Endodermal cell (in vitro differentiated cells): ENCODE measurements at regions not wholly inside any gene's neighbourhood (a gene's known extent, or its start where the extent isn't known, plus 50 kb on each side); places are given as distances from the start of the nearest gene placed in this dataset.

Source experiments
- DNase-seq: peaks from one replicate; pipeline ENCODE4 v3.0.0-alpha.2; 2017
- H3K27ac ChIP-seq: 2 replicates; pipeline ENCODE4 v1.5.1; 2013; ENCODE audit warnings: mild to moderate bottlenecking, low read depth, low read length, moderate library complexity
- H3K27me3 ChIP-seq: 2 replicates; pipeline ENCODE4 v1.6.1; 2013; ENCODE audit warnings: mild to moderate bottlenecking, low read length, moderate library complexity; ENCODE audit not compliant: insufficient read depth, control insufficient read depth, poor library complexity, severe bottlenecking
- H3K36me3 ChIP-seq: 2 replicates; pipeline ENCODE4 v1.7.0; 2013; ENCODE audit warnings: mild to moderate bottlenecking, low read length, moderate library complexity; ENCODE audit not compliant: control insufficient read depth, insufficient read depth
- H3K4me1 ChIP-seq: one replicate; pipeline ENCODE4 v1.7.0; 2013; ENCODE audit warnings: low read length; ENCODE audit not compliant: control insufficient read depth, insufficient read depth
- H3K4me3 ChIP-seq: 2 replicates; pipeline ENCODE4 v1.5.1; 2013; ENCODE audit warnings: mild to moderate bottlenecking, low read length, moderate library complexity
- H3K9ac ChIP-seq: 2 replicates; pipeline ENCODE4 v1.6.1; 2013; ENCODE audit warnings: mild to moderate bottlenecking, low read length, moderate library complexity; ENCODE audit not compliant: poor library complexity, severe bottlenecking; ENCODE audit errors: extremely low read depth
- H3K9me3 ChIP-seq: 2 replicates; pipeline ENCODE4 v1.6.1; 2013; ENCODE audit warnings: mild to moderate bottlenecking, low read length, moderate library complexity; ENCODE audit not compliant: control insufficient read depth
- H3K27ac Mint-ChIP-seq: 2 replicates; pipeline ENCODE4 v1.8.0; 2020; ENCODE audit warnings: mixed read lengths
- H3K27me3 Mint-ChIP-seq: 2 replicates; pipeline ENCODE4 v1.8.0; 2021; ENCODE audit warnings: mild to moderate bottlenecking, mixed read lengths; ENCODE audit not compliant: insufficient read depth
- H3K36me3 Mint-ChIP-seq: 2 replicates; pipeline ENCODE4 v1.8.0; 2020; ENCODE audit warnings: low read depth, mixed read lengths
- H3K4me1 Mint-ChIP-seq: 2 replicates; pipeline ENCODE4 v1.8.0; 2020; ENCODE audit warnings: mixed read lengths
- H3K4me3 Mint-ChIP-seq: 2 replicates; pipeline ENCODE4 v1.8.0; 2020; ENCODE audit warnings: mild to moderate bottlenecking, moderate library complexity, mixed read lengths
- H3K9me3 Mint-ChIP-seq: 2 replicates; pipeline ENCODE4 v1.8.0; 2020; ENCODE audit warnings: mild to moderate bottlenecking, mixed read lengths
- whole genome bisulfite sequencing, 2 experiments: methylation state at CpG; one replicate each; pipeline versions ENCODE4 v1.1.5 to v1.1.7; 2013; ENCODE audit warnings: missing lambda C conversion rate in 2 of 2, mixed read lengths in 1 of 2; ENCODE audit not compliant: insufficient coverage in 1 of 2, insufficient read length in 1 of 2; 5-methylcytosine and 5-hydroxymethylcytosine counted together
- TF ChIP-seq, protein P1 (sequence below): fragments of 200-600 bp; sonication (generic); conservative IDR thresholded peaks from 2 replicates; pipeline ENCODE4 v1.5.0; 2021; ENCODE audit warnings: antibody characterized with exemption, mild to moderate bottlenecking

DNA sequence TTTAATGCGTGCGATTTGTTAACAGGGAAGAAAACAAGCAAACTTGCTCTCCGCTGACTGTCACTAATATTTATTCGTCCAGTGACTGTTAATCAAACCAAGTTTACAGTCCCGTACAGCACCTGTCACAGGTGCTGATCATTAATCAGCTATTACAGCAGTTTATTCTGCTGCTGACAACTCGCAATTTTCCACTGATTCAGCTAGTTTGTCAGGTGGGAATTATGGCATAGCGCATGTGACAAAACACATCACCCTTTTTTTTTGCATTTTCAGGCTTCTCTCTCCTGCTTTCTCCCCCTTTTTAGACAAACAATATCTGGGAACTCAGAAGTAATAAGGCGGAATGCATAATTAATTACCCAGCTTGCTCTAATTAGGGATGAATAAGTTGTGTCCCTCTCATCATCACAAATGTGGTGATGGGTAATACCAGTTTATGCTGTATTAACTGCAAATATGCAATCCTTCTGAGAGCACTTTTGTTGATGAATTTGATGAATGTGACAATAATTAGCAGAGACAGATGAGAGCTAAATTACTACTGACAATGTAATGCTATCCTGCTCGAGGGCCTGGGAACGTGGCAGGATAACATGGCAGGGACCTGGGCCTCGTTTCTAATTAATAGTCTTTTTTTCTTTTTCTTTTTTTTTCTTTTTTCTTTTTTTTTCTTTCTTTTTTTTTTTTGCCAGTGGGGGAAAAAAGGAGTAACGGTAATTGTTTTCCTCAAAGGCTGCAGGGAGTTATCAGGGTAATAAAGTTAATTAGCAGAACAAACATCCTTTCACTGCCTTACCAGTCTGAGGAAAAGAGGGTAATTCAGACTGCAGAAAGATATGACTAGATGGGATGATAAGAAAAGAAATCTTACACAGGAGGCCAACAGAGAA, 150.3 kb upstream of the SOX2 start:
- peaks cover 6% of the 10 kb centered on the region for H3K27me3 Mint-ChIP-seq
- 73 to 93% methylated on average over 2 to 12 of the region's 12 CpGs for WGBS, 2 experiments
- H3K27ac Mint-ChIP-seq: no peak overlapping the region
- Histone ChIP-seq H3K4me3 (no peak overlapping the region), H3K9ac (no peak overlapping the region), H3K36me3 (no peaks in the 10 kb centered on the region), H3K4me1 (peaks cover 4% of the 10 kb centered on the region), H3K27ac (no peak overlapping the region), H3K9me3 (no peaks in the 10 kb centered on the region), H3K27me3 (peaks cover 35% of the 10 kb centered on the region)
- H3K4me3 Mint-ChIP-seq: no peak overlapping the region
- DNase-seq: no peak
- no peaks in the 10 kb centered on the region for H3K36me3 Mint-ChIP-seq
- peaks cover 27% of the 10 kb centered on the region for H3K4me1 Mint-ChIP-seq
- TF ChIP-seq, protein P1, sequence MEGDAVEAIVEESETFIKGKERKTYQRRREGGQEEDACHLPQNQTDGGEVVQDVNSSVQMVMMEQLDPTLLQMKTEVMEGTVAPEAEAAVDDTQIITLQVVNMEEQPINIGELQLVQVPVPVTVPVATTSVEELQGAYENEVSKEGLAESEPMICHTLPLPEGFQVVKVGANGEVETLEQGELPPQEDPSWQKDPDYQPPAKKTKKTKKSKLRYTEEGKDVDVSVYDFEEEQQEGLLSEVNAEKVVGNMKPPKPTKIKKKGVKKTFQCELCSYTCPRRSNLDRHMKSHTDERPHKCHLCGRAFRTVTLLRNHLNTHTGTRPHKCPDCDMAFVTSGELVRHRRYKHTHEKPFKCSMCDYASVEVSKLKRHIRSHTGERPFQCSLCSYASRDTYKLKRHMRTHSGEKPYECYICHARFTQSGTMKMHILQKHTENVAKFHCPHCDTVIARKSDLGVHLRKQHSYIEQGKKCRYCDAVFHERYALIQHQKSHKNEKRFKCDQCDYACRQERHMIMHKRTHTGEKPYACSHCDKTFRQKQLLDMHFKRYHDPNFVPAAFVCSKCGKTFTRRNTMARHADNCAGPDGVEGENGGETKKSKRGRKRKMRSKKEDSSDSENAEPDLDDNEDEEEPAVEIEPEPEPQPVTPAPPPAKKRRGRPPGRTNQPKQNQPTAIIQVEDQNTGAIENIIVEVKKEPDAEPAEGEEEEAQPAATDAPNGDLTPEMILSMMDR: no peak
- no peaks in the 10 kb centered on the region for H3K9me3 Mint-ChIP-seq

DNA sequence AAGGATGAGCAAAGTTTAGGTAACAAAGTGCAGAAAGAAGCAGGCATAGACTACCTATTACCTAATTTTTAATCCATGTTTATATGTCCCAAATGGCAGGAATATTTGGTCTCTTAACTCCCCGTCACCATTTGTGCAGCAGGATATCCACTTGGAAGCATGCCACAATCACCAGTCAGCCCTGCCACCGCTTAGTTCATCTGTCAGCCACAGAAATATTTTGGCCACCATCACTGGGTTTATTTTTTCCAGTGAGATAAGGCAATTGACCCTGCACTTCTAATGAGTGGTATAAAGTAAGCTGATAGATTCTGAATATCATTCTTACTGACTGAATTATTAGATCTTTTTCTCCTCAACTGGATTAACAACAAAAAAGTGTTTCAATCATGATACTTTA, 152.9 kb upstream of the SOX2 start:
- Mint-ChIP-seq H3K4me3 (no peak overlapping the region), H3K27me3 (peaks cover 6% of the 10 kb centered on the region), H3K27ac (no peak overlapping the region), H3K36me3 (no peaks in the 10 kb centered on the region), H3K4me1 (peaks cover 21% of the 10 kb centered on the region), H3K9me3 (no peaks in the 10 kb centered on the region)
- Histone ChIP-seq H3K4me3 (no peak overlapping the region), H3K36me3 (no peaks in the 10 kb centered on the region), H3K9me3 (no peaks in the 10 kb centered on the region), H3K4me1 (peaks cover 4% of the 10 kb centered on the region), H3K27me3 (peaks cover 26% of the 10 kb centered on the region), H3K27ac (no peak overlapping the region), H3K9ac (no peak overlapping the region)
- no peak for DNase-seq
- TF ChIP-seq, protein P1: no peak
- 88 to 96% methylated on average over 1 to 2 of the region's 2 CpGs for WGBS, 2 experiments

DNA sequence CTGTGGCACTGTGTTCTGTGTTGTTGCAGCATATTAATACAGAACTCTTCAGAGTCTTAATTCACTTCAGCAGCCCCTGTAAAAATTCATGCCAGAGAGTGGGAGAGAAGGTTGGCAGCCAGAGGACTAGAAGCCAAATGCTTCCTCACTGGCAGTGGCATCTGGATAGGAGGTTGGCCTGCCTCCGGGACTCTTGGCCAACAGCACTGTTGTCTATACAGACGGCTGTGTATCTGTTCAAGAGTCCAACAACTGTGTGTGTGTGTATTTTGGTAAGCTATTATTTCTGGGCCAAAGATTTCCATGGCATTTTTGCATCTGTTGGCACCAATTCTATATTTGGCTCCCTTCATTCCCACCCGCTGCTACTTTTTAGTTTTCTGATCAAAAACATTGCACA, 156.0 kb upstream of the SOX2 start:
- Histone ChIP-seq H3K9ac (no peak overlapping the region), H3K4me1 (no peaks in the 10 kb centered on the region), H3K9me3 (no peaks in the 10 kb centered on the region), H3K27ac (no peak overlapping the region), H3K4me3 (no peak overlapping the region), H3K36me3 (no peaks in the 10 kb centered on the region), H3K27me3 (peaks cover 4% of the 10 kb centered on the region)
- Mint-ChIP-seq H3K27me3 (peaks cover 3% of the 10 kb centered on the region), H3K4me1 (no peaks in the 10 kb centered on the region), H3K36me3 (no peaks in the 10 kb centered on the region), H3K4me3 (no peak overlapping the region), H3K27ac (no peak overlapping the region), H3K9me3 (no peaks in the 10 kb centered on the region)
- no peak for DNase-seq
- 98 to 100% methylated on average over 1 to 2 of the region's 3 CpGs for WGBS, 2 experiments
- TF ChIP-seq, protein P1: no peak
